DND-41 (cell line): ENCODE measurements at regions not wholly inside any gene's neighbourhood (a gene's known extent, or its start where the extent isn't known, plus 50 kb on each side); places are given as distances from the start of the nearest gene placed in this dataset.

Source experiments
- ATAC-seq: fragments of 200-7000 bp; cut with Tn5 transposase; 3 replicates; pipeline ENCODE4 v1.9.1; 2021; ENCODE audit warnings: low read depth; ENCODE audit not compliant: insufficient read depth
- DNase-seq: peaks from one replicate; pipeline ENCODE4 v3.0.0-alpha.2; 2020
- H2AFZ ChIP-seq: 2 replicates; pipeline ENCODE4 v1.6.0; 2012; ENCODE audit warnings: low read depth, low read length
- H3K27ac ChIP-seq: 2 replicates; pipeline ENCODE4 v1.5.1; 2012; ENCODE audit warnings: low read length, inconsistent platforms
- H3K27me3 ChIP-seq: fragments of 200-600 bp; sonication (generic); 2 replicates; pipeline ENCODE4 v1.6.0; 2012; ENCODE audit warnings: low read length, mild to moderate bottlenecking, inconsistent platforms; ENCODE audit not compliant: insufficient read depth, poor library complexity
- H3K36me3 ChIP-seq: 2 replicates; pipeline ENCODE4 v1.5.1; 2012; ENCODE audit warnings: low read length, inconsistent platforms; ENCODE audit not compliant: insufficient read depth
- H3K4me1 ChIP-seq: 2 replicates; pipeline ENCODE4 v1.5.1; 2012; ENCODE audit warnings: mild to moderate bottlenecking, low read length; ENCODE audit not compliant: insufficient read depth
- H3K4me2 ChIP-seq: 2 replicates; pipeline ENCODE4 v1.6.0; 2012; ENCODE audit warnings: mild to moderate bottlenecking, moderate library complexity, low read length, inconsistent platforms; ENCODE audit not compliant: insufficient read depth
- H3K4me3 ChIP-seq, 2 experiments: fragments of 200-600 bp in 1 of 2; shearing (Covaris generic) in 1 of 2; 2 replicates each; pipeline ENCODE4 v1.5.1; 2012 to 2016; ENCODE audit warnings: inconsistent platforms in 2 of 2, low read length in 2 of 2, mild to moderate bottlenecking in 2 of 2, low read depth in 1 of 2, moderate library complexity in 1 of 2
- H3K79me2 ChIP-seq: 2 replicates; pipeline ENCODE4 v1.6.0; 2012; ENCODE audit warnings: low read length, inconsistent platforms; ENCODE audit not compliant: insufficient read depth
- H3K9ac ChIP-seq: 2 replicates; pipeline ENCODE4 v1.6.0; 2012; ENCODE audit warnings: low read depth, mild to moderate bottlenecking, inconsistent platforms, low read length, moderate library complexity
- H3K9me3 ChIP-seq: 2 replicates; pipeline ENCODE4 v1.5.1; 2012; ENCODE audit warnings: low read length, moderate library complexity, mild to moderate bottlenecking, inconsistent platforms; ENCODE audit not compliant: insufficient read depth, severe bottlenecking
- H4K20me1 ChIP-seq: 2 replicates; pipeline ENCODE4 v1.6.0; 2012; ENCODE audit warnings: low read length; ENCODE audit not compliant: insufficient read depth
- CTCF ChIP-seq: IDR thresholded peaks from 2 replicates; pipeline ENCODE4 v1.5.1; 2012; ENCODE audit warnings: borderline replicate concordance, low read length, moderate library complexity, mild to moderate bottlenecking; ENCODE audit not compliant: poor library complexity, severe bottlenecking; ENCODE audit errors: extremely low read depth
- EZH2 ChIP-seq: IDR thresholded peaks from 3 replicates; pipeline ENCODE4 v1.6.1; 2012; ENCODE audit warnings: borderline replicate concordance, low read depth, mild to moderate bottlenecking, moderate library complexity, low read length, inconsistent platforms; ENCODE audit not compliant: severe bottlenecking

- no peaks in the 10 kb centered on the region for H3K9me3 ChIP-seq
- no peak overlapping the region for H3K9ac ChIP-seq
- no peak overlapping the region for H3K4me3 ChIP-seq
- H3K4me2 ChIP-seq = no peak overlapping the region
- no peak overlapping the region for H3K27ac ChIP-seq
- TF ChIP-seq CTCF (no peak), EZH2 (no peak)
- H4K20me1 ChIP-seq = no peaks in the 10 kb centered on the region
- no peaks in the 10 kb centered on the region for H3K79me2 ChIP-seq
- H3K4me1 ChIP-seq = no peaks in the 10 kb centered on the region
- no peaks in the 10 kb centered on the region for H3K27me3 ChIP-seq
- DNase-seq = no peak
- ATAC-seq = no peak
- no peak overlapping the region for H2AFZ ChIP-seq
- H3K36me3 ChIP-seq = no peaks in the 10 kb centered on the region
Measured at GRCh38 chr9:126198854-126199253, 127.8 kb upstream of the MVB12B start.

- Histone ChIP-seq H3K27ac (no peak overlapping the region), H3K36me3 (no peaks in the 10 kb centered on the region), H4K20me1 (no peaks in the 10 kb centered on the region), H3K9ac (no peak overlapping the region), H2AFZ (no peak overlapping the region), H3K4me3 (no peak overlapping the region), H3K4me2 (no peak overlapping the region), H3K27me3 (peaks cover 5% of the 10 kb centered on the region), H3K4me1 (no peaks in the 10 kb centered on the region), H3K9me3 (no peaks in the 10 kb centered on the region), H3K79me2 (no peaks in the 10 kb centered on the region)
- DNase-seq (no peak), ATAC-seq (no peak)
- TF ChIP-seq EZH2 = no peak
- TF ChIP-seq CTCF = peak; percentile 44
Measured at GRCh38 chr9:126203313-126203712, 123.3 kb upstream of the MVB12B start.

- H3K27me3 ChIP-seq = peaks cover 5% of the 10 kb centered on the region
- no peak overlapping the region for H3K9ac ChIP-seq
- H3K79me2 ChIP-seq = no peaks in the 10 kb centered on the region
- no peaks in the 10 kb centered on the region for H3K9me3 ChIP-seq
- TF ChIP-seq EZH2 = no peak
- TF ChIP-seq CTCF = no peak
- no peak overlapping the region for H2AFZ ChIP-seq
- no peaks in the 10 kb centered on the region for H3K4me1 ChIP-seq
- no peak for ATAC-seq
- no peaks in the 10 kb centered on the region for H4K20me1 ChIP-seq
- no peaks in the 10 kb centered on the region for H3K36me3 ChIP-seq
- H3K4me3 ChIP-seq = no peak overlapping the region
- no peak overlapping the region for H3K27ac ChIP-seq
- DNase-seq = no peak
- no peak overlapping the region for H3K4me2 ChIP-seq
Measured at GRCh38 chr9:126204197-126204596, 122.4 kb upstream of the MVB12B start.

GRCh38 chr9:126204708-126205225, 121.9 kb upstream of the MVB12B start:
- no peak for ATAC-seq
- no peak overlapping the region for H3K4me2 ChIP-seq
- no peak overlapping the region for H3K27ac ChIP-seq
- no peaks in the 10 kb centered on the region for H3K79me2 ChIP-seq
- peaks cover 5% of the 10 kb centered on the region for H3K27me3 ChIP-seq
- no peak overlapping the region for H3K9ac ChIP-seq
- H2AFZ ChIP-seq = no peak overlapping the region
- TF ChIP-seq EZH2 (no peak), CTCF (no peak)
- no peaks in the 10 kb centered on the region for H3K4me1 ChIP-seq
- no peaks in the 10 kb centered on the region for H3K9me3 ChIP-seq
- H3K4me3 ChIP-seq = no peak overlapping the region
- DNase-seq = no peak
- H3K36me3 ChIP-seq = no peaks in the 10 kb centered on the region
- no peaks in the 10 kb centered on the region for H4K20me1 ChIP-seq
